ENCODE measurements at regions not wholly inside any gene's neighbourhood (a gene's known extent, or its start where the extent isn't known, plus 50 kb on each side); places are given as distances from the start of the nearest gene placed in this dataset.

- TF ChIP-seq CTCF (IDR thresholded peaks at IDR 0.05) (no peak), POLR2A (IDR thresholded peaks at IDR 0.05) (no peak), EP300 (IDR thresholded peaks at IDR 0.05; ENCODE audit: low read depth) (no peak), POLR2AphosphoS5 (IDR thresholded peaks at IDR 0.05) (no peak)
Observed at GRCh38 chr4:17068392-17068791, 169.9 kb upstream of the LDB2 start.
